Endothelial cell (in vitro differentiated cells): ENCODE measurements at regions not wholly inside any gene's neighbourhood (a gene's known extent, or its start where the extent isn't known, plus 50 kb on each side); places are given as distances from the start of the nearest gene placed in this dataset.

Experiments
- DNase-seq: peaks from one replicate; pipeline ENCODE4 v3.0.0; 2021; ENCODE audit warnings: low spot score
- H3K27ac Mint-ChIP-seq: one replicate; pipeline ENCODE4 v1.8.0; 2021; ENCODE audit warnings: mixed read lengths, inconsistent platforms; ENCODE audit not compliant: unreplicated experiment
- H3K27me3 Mint-ChIP-seq: one replicate; pipeline ENCODE4 v1.8.0; 2021; ENCODE audit warnings: mild to moderate bottlenecking, moderate library complexity, mixed read lengths, inconsistent platforms; ENCODE audit not compliant: unreplicated experiment
- H3K36me3 Mint-ChIP-seq: one replicate; pipeline ENCODE4 v1.8.0; 2021; ENCODE audit warnings: mild to moderate bottlenecking, low read depth, mixed read lengths, inconsistent platforms; ENCODE audit not compliant: unreplicated experiment
- H3K4me1 Mint-ChIP-seq: one replicate; pipeline ENCODE4 v1.8.0; 2021; ENCODE audit warnings: mild to moderate bottlenecking, mixed read lengths, inconsistent platforms; ENCODE audit not compliant: unreplicated experiment
- H3K4me3 Mint-ChIP-seq: one replicate; pipeline ENCODE4 v1.8.0; 2021; ENCODE audit warnings: mild to moderate bottlenecking, mixed read lengths, inconsistent platforms; ENCODE audit not compliant: unreplicated experiment
- H3K9me3 Mint-ChIP-seq: one replicate; pipeline ENCODE4 v1.8.0; 2021; ENCODE audit warnings: mixed read lengths, inconsistent platforms; ENCODE audit not compliant: unreplicated experiment
- TF ChIP-seq, protein P1 (sequence below): fragments of 200-600 bp; sonication (generic); IDR thresholded peaks from one replicate; pipeline ENCODE4 v1.5.0; 2021; ENCODE audit warnings: antibody characterized with exemption; ENCODE audit not compliant: unreplicated experiment

DNA sequence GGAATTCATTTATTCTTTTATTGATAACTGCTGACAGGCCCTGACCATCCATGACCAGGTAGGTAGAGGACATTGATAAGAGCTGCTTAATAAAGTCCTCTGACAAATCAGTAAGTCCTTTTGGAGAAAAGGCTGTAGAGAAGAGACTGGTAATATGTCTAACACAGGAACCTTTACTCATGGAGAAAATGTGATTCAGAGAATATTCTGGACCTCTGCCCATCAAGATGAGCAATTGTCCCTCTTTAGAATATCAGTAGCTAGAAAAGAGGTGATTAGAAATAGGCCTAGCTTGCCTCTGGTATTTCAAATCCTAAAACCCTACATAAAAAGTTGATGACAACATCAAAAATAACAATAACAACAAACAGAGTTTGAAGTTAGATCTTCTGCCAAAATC, 642.3 kb downstream of the TBC1D4 start:
- no peaks in the 10 kb centered on the region for H3K9me3 Mint-ChIP-seq
- H3K36me3 Mint-ChIP-seq: no peaks in the 10 kb centered on the region
- H3K4me3 Mint-ChIP-seq: no peak overlapping the region
- no peaks in the 10 kb centered on the region for H3K27me3 Mint-ChIP-seq
- no peak overlapping the region for H3K27ac Mint-ChIP-seq
- TF ChIP-seq, protein P1, sequence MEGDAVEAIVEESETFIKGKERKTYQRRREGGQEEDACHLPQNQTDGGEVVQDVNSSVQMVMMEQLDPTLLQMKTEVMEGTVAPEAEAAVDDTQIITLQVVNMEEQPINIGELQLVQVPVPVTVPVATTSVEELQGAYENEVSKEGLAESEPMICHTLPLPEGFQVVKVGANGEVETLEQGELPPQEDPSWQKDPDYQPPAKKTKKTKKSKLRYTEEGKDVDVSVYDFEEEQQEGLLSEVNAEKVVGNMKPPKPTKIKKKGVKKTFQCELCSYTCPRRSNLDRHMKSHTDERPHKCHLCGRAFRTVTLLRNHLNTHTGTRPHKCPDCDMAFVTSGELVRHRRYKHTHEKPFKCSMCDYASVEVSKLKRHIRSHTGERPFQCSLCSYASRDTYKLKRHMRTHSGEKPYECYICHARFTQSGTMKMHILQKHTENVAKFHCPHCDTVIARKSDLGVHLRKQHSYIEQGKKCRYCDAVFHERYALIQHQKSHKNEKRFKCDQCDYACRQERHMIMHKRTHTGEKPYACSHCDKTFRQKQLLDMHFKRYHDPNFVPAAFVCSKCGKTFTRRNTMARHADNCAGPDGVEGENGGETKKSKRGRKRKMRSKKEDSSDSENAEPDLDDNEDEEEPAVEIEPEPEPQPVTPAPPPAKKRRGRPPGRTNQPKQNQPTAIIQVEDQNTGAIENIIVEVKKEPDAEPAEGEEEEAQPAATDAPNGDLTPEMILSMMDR: no peak
- H3K4me1 Mint-ChIP-seq: no peaks in the 10 kb centered on the region
- DNase-seq: no peak

DNA sequence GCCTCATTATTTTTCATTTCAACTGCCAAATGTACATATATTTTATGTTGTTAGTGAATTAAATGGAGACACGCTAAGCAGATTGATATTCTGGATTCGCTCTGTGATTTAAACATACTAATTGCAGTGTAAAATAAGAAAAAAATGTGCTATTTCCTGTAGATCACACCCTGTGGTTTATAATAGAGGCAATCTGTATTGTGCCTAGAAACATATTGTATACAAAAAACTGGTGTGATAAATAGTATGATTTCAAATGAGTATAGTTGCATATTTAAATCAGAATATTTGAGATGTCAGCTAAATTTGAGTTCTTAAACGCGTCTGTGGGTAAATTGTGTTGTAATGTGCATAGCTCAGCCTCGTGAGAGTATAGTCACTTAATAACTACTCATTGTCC, 643.9 kb downstream of the TBC1D4 start:
- Mint-ChIP-seq H3K9me3 (no peaks in the 10 kb centered on the region), H3K4me3 (no peak overlapping the region), H3K27ac (no peak overlapping the region), H3K27me3 (no peaks in the 10 kb centered on the region), H3K4me1 (no peaks in the 10 kb centered on the region), H3K36me3 (no peaks in the 10 kb centered on the region)
- TF ChIP-seq, protein P1: no peak
- DNase-seq: no peak

DNA sequence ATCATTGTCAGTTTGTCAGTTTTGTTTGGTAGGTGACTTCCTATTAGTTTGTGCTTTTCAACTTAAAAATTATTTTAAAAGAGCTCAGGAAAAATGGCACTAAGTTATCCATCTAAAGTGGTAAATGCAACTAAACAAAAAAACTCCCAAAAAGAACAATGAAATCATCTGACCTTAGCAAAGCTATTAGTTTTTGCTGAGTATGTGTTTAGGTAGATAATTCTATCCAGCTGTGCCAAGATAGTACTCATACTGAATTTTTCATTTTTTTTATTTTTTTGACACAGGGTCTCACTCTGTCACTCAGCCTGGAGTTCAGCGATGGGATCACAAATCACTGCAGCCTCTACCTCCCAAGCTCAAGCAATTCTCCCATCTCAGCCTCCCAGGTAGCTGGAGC, 645.3 kb downstream of the TBC1D4 start:
- Mint-ChIP-seq H3K4me1 (no peaks in the 10 kb centered on the region), H3K9me3 (no peaks in the 10 kb centered on the region), H3K36me3 (no peaks in the 10 kb centered on the region), H3K4me3 (no peak overlapping the region), H3K27me3 (no peaks in the 10 kb centered on the region), H3K27ac (no peak overlapping the region)
- TF ChIP-seq, protein P1: no peak
- no peak for DNase-seq

DNA sequence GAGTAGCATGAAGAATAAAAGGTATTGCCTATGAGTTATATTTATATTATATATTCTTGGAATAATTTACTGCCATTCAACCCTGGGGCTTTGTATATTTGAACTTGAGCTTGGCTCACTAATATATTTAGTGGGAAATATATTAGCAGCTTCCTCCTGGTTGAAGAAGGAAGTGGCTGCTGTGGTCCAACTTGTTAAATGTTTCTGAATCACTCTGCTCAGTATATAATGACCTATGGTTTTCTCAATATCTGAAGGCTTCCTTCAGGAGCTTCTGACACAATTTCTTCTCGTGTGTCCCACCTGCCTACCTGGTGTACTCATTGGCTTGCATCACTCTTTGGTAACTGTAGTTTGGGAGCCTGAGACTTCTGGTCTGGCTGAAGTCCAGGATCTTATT, 646.4 kb downstream of the TBC1D4 start:
- Mint-ChIP-seq H3K4me1 (no peaks in the 10 kb centered on the region), H3K9me3 (no peaks in the 10 kb centered on the region), H3K27ac (no peak overlapping the region), H3K4me3 (no peak overlapping the region), H3K36me3 (no peaks in the 10 kb centered on the region), H3K27me3 (no peaks in the 10 kb centered on the region)
- TF ChIP-seq, protein P1: no peak
- DNase-seq: no peak

DNA sequence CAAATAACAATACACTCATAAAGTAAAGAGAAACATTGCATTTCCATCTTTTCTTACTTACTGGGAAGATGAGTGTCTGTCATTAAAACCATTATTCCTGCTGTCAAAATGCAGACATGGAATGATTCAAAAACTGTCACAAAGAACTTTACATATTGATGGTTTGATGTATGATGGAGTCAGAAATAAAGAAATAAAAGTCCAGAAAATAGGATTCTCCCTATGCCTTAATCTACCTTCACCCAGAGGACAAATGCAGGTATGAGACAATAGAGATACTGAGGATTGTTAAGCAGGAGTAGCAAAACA, 656.1 kb downstream of the TBC1D4 start:
- DNase-seq: no peak
- Mint-ChIP-seq H3K4me1 (no peaks in the 10 kb centered on the region), H3K27ac (no peak overlapping the region), H3K27me3 (no peaks in the 10 kb centered on the region), H3K4me3 (no peak overlapping the region), H3K36me3 (no peaks in the 10 kb centered on the region), H3K9me3 (no peaks in the 10 kb centered on the region)
- TF ChIP-seq, protein P1: no peak
